ENCODE measurements at regions not wholly inside any gene's neighbourhood (a gene's known extent, or its start where the extent isn't known, plus 50 kb on each side); places are given as distances from the start of the nearest gene placed in this dataset.

DNA sequence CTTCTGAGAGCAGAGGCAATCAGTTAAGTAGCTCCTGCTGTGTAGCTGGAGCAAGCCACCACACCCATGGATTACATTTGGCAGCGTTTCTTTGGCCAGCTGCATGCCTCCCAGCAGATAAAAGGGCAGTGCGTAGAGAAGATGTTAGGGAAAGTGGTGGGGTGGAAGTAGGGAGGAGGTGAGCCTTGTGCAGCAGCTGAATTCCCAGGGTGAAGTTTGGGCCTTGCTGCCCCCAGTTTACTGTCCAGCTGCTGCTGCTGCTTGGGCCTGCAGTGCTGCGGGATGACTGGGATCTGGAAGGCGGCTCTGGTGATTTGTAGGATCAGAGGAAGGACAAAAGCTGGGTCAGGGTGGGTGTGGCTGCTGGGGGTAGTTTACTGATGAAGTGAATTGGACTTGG lies 318.7 kb upstream of the C2CD4B start:
- intact Hi-C loops (cut with micrococcal nuclease; ENCODE audit: unreplicated experiment) = no loop called here
- BruUV-seq (replicated peaks) = no TSS peak

DNA sequence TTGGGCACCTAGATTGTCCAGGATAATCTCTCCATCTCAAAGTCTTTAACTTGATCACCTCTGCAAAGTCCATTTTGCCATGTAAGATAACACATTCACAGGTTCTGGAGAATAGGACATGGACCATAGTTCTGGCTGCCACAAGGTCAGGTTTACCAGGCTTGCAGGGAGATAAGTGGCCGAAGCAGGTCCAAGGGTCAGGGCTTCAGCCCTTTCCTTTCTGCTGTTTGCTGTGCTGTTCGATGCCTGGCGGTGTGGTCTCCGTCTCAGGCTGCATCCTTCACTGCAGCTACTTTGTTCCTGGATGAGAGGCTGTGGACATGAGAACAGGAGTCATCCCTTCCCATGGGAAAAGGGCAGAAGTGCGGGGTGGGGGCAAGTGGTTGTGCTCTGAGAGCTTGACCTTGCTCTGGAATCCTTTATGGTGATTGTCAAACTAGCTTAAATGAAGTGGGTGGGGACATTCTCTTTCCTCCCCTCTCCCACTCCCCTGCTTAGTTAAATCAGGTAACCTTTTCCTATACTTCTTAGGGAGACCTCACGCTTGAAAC lies 320.2 kb upstream of the C2CD4B start:
- CTCF ChIA-PET = no interaction called here
- TF ChIP-seq, protein P1, sequence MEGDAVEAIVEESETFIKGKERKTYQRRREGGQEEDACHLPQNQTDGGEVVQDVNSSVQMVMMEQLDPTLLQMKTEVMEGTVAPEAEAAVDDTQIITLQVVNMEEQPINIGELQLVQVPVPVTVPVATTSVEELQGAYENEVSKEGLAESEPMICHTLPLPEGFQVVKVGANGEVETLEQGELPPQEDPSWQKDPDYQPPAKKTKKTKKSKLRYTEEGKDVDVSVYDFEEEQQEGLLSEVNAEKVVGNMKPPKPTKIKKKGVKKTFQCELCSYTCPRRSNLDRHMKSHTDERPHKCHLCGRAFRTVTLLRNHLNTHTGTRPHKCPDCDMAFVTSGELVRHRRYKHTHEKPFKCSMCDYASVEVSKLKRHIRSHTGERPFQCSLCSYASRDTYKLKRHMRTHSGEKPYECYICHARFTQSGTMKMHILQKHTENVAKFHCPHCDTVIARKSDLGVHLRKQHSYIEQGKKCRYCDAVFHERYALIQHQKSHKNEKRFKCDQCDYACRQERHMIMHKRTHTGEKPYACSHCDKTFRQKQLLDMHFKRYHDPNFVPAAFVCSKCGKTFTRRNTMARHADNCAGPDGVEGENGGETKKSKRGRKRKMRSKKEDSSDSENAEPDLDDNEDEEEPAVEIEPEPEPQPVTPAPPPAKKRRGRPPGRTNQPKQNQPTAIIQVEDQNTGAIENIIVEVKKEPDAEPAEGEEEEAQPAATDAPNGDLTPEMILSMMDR (conservative IDR thresholded peaks at IDR 0.05) = no peak
- no peak for TF ChIP-seq EZH2 (IDR thresholded peaks at IDR 0.05; ENCODE audit: low read depth)
- POLR2A ChIA-PET (ENCODE audit: unreplicated experiment) = no interaction called here

More for the DNA sequence above, 318.7 kb upstream of the C2CD4B start:
- Histone ChIP-seq H2AFZ (no peak overlapping the region), H3K4me3 (no peak overlapping the region), H3K9me3 (ENCODE audit: insufficient read depth, low read depth) (no peaks in the 10 kb centered on the region), H3K4me1 (replicated peaks; ENCODE audit: insufficient read depth) (no peaks in the 10 kb centered on the region), H3K79me2 (ENCODE audit: low read depth) (no peaks in the 10 kb centered on the region), H3K4me2 (no peak overlapping the region), H3K36me3 (ENCODE audit: low read depth) (no peaks in the 10 kb centered on the region), H3F3A (ENCODE audit: insufficient read depth, low read depth) (no peaks in the 10 kb centered on the region), H4K20me1 (ENCODE audit: insufficient read depth) (no peaks in the 10 kb centered on the region), H3K27me3 (ENCODE audit: insufficient read depth, low read depth) (no peaks in the 10 kb centered on the region), H3K9me2 (ENCODE audit: insufficient read depth) (no peaks in the 10 kb centered on the region), H3K27ac (no peak overlapping the region)
- TF ChIP-seq EZH2 (IDR thresholded peaks at IDR 0.05; ENCODE audit: low read depth) = no peak
- TF ChIP-seq, protein P1 (conservative IDR thresholded peaks at IDR 0.05) = no peak
- DNase-seq = no peak
- ChIA-PET POLR2A (ENCODE audit: unreplicated experiment) (no interaction called here), CTCF (no interaction called here)

DNA sequence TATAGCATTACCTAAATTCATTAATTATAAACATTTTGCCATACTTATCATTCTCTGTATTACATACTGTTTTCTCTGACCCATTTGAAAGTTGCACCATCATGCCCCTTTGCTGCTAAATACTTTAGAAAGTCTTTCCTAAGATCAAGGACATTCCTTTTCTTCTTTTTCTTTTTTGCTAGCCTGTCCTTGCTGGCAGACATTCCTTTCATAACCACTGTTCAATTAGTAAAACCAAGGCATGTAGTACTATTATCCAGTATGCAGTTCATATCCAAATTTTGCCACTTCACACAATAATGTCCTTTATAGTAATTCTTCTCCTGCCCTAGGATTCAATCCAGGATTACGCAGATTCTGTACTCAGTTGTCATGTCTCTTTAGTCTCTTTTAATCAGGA lies 321.0 kb upstream of the C2CD4B start:
- DNase-seq = no peak
- Histone ChIP-seq H3K27me3 (ENCODE audit: insufficient read depth, low read depth) (no peaks in the 10 kb centered on the region), H4K20me1 (ENCODE audit: insufficient read depth) (no peaks in the 10 kb centered on the region), H2AFZ (no peak overlapping the region), H3K9me2 (ENCODE audit: insufficient read depth) (no peaks in the 10 kb centered on the region), H3K27ac (no peak overlapping the region), H3K4me1 (replicated peaks; ENCODE audit: insufficient read depth) (no peaks in the 10 kb centered on the region), H3K79me2 (ENCODE audit: low read depth) (no peaks in the 10 kb centered on the region), H3K4me3 (no peak overlapping the region), H3K9me3 (ENCODE audit: insufficient read depth, low read depth) (no peaks in the 10 kb centered on the region), H3K4me2 (no peak overlapping the region), H3F3A (ENCODE audit: insufficient read depth, low read depth) (no peaks in the 10 kb centered on the region), H3K36me3 (ENCODE audit: low read depth) (no peaks in the 10 kb centered on the region)
- TF ChIP-seq EZH2 (IDR thresholded peaks at IDR 0.05; ENCODE audit: low read depth) = no peak
- TF ChIP-seq, protein P1 (conservative IDR thresholded peaks at IDR 0.05) = no peak
- intact Hi-C loops (cut with micrococcal nuclease; ENCODE audit: unreplicated experiment) = no loop called here
- no TSS peak for BruUV-seq (replicated peaks)
- ChIA-PET CTCF (no interaction called here), POLR2A (ENCODE audit: unreplicated experiment) (no interaction called here)

More for the DNA sequence above, 320.2 kb upstream of the C2CD4B start:
- Histone ChIP-seq H3K27me3 (ENCODE audit: insufficient read depth, low read depth) (no peaks in the 10 kb centered on the region), H3K9me2 (ENCODE audit: insufficient read depth) (no peaks in the 10 kb centered on the region), H3K27ac (no peak overlapping the region), H3F3A (ENCODE audit: insufficient read depth, low read depth) (no peaks in the 10 kb centered on the region), H3K9me3 (ENCODE audit: insufficient read depth, low read depth) (no peaks in the 10 kb centered on the region), H3K4me2 (no peak overlapping the region), H2AFZ (no peak overlapping the region), H3K79me2 (ENCODE audit: low read depth) (no peaks in the 10 kb centered on the region), H4K20me1 (ENCODE audit: insufficient read depth) (no peaks in the 10 kb centered on the region), H3K4me1 (replicated peaks; ENCODE audit: insufficient read depth) (no peaks in the 10 kb centered on the region), H3K36me3 (ENCODE audit: low read depth) (no peaks in the 10 kb centered on the region), H3K4me3 (no peak overlapping the region)
- no TSS peak for BruUV-seq (replicated peaks)
- DNase-seq = no peak
- intact Hi-C loops (cut with micrococcal nuclease; ENCODE audit: unreplicated experiment) = no loop called here
